AG09309 (cell line): ENCODE measurements at regions not wholly inside any gene's neighbourhood (a gene's known extent, or its start where the extent isn't known, plus 50 kb on each side); places are given as distances from the start of the nearest gene placed in this dataset.

ENCODE experiments used
- DNase-seq: peaks from one replicate; pipeline ENCODE4 v3.0.0-alpha.2; 2010; ENCODE audit warnings: low read depth
- H3K4me3 ChIP-seq: 2 replicates; pipeline ENCODE4 v1.5.1; 2011; ENCODE audit warnings: mild to moderate bottlenecking, low read depth, low read length, moderate library complexity; ENCODE audit not compliant: control insufficient read depth
- TF ChIP-seq, protein P1 (sequence below): IDR thresholded peaks from 2 replicates; pipeline ENCODE4 v1.5.1; 2011; ENCODE audit warnings: mild to moderate bottlenecking, low read depth, low read length, inconsistent platforms; ENCODE audit not compliant: insufficient read depth, control insufficient read depth; ENCODE audit errors: missing control alignments

DNA sequence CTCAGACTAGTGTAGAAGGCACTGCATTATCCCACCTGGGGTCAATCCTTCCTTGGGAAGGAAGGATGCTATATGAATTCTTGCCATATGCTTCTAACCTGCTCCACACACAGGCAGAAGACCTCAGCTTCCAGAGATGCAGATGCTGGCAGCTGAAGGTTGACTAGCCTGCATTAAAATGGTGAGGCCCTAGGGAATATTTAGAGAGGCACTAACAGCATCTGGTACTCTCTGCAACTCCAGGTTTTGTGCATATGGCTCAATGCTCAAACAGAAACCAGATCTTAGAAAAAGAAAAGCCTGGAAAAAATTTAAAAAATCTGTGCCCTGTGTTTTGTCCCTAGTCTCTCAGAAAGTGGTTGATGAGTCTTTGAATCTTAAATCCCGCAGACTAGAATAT is 56.0 kb upstream of the MYRIP start:
- DNase-seq = no peak
- no peak overlapping the region for H3K4me3 ChIP-seq
- TF ChIP-seq, protein P1, sequence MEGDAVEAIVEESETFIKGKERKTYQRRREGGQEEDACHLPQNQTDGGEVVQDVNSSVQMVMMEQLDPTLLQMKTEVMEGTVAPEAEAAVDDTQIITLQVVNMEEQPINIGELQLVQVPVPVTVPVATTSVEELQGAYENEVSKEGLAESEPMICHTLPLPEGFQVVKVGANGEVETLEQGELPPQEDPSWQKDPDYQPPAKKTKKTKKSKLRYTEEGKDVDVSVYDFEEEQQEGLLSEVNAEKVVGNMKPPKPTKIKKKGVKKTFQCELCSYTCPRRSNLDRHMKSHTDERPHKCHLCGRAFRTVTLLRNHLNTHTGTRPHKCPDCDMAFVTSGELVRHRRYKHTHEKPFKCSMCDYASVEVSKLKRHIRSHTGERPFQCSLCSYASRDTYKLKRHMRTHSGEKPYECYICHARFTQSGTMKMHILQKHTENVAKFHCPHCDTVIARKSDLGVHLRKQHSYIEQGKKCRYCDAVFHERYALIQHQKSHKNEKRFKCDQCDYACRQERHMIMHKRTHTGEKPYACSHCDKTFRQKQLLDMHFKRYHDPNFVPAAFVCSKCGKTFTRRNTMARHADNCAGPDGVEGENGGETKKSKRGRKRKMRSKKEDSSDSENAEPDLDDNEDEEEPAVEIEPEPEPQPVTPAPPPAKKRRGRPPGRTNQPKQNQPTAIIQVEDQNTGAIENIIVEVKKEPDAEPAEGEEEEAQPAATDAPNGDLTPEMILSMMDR = no peak

- DNase-seq = no peak
- TF ChIP-seq, protein P1 = no peak
- H3K4me3 ChIP-seq = no peak overlapping the region
Observed at GRCh38 chr3:39754549-39754948, 54.9 kb upstream of the MYRIP start.

DNA sequence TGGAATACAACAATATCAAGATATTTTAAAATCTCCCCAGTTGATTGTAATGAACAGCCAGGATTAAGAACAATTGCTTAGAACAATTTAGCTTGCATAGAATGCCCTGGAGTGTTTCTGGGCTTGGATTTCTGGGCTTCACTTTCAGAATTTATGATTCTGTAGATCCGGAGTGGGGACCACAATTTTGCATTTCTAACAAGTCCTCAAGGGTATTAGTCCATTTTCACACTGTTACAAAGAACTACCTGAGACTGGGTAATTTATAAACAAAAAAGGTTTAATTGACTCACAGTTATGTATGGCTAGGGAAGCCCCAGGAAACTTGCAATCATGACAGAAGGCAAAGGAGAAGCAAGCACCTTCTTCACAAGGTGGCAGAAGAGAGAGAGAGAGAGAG is 54.3 kb upstream of the MYRIP start:
- TF ChIP-seq, protein P1 = no peak
- no peak overlapping the region for H3K4me3 ChIP-seq

DNA sequence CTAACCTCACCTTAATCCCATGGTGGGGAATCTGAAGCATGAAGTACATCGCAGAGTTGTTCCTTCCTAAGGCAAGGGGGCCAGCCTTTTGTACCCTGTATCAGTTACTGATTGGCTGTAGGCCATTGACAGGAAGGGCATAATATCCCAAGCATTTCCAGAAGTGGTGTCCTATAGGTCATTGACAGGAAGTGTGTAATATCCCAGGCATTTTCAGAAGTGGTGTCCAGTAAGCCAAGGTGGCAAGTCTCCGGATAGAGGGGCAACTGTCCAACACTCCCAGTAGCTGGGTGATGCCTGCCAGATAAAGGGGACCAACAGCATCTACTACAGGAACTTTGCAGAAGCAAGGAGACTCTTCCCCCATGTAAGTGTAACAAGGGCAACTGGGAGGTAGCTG is 52.1 kb upstream of the MYRIP start:
- TF ChIP-seq, protein P1 = no peak
- H3K4me3 ChIP-seq = no peak overlapping the region
- no peak for DNase-seq

More for the DNA sequence above, 54.3 kb upstream of the MYRIP start:
- DNase-seq = no peak
